Astrocyte of the cerebellum (primary cell): ENCODE measurements at regions not wholly inside any gene's neighbourhood (a gene's known extent, or its start where the extent isn't known, plus 50 kb on each side); places are given as distances from the start of the nearest gene placed in this dataset.

ENCODE experiments used
- DNase-seq: peaks from one replicate; pipeline ENCODE4 v3.0.0-alpha.2; 2011; ENCODE audit warnings: low read depth
- H3K4me3 ChIP-seq: 2 replicates; pipeline ENCODE4 v1.5.1; 2011; ENCODE audit warnings: mild to moderate bottlenecking, low read depth, low read length, moderate library complexity
- in situ Hi-C: cut with HindIII; loops from 2 replicates; pipeline ENCODE4 v1.10.0; 2017; ENCODE audit warnings: low sequenced_read_pairs
- TF ChIP-seq, protein P1 (sequence below): IDR thresholded peaks from 2 replicates; pipeline ENCODE4 v1.5.1; 2012; ENCODE audit warnings: low read length, low read depth, moderate library complexity, mild to moderate bottlenecking; ENCODE audit errors: missing control alignments

DNA sequence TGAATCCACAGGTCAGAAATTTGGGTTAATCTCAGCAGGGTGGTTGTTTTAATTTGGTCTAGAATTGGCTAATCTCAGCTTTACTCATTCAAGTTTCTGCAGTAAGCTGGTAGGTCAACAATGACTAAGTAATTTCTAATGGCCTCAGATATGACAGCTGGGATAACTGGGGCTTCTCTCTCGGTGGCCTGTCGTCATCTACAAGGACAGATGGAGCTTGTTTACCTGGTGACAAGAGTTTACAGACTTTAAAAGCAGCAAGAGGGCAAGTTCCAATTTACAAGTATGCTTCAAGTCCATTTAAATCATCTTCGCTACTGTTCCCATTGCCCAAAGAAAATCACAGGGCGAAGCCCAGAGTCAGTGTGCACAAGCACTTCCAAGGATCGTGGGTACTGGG is 453.9 kb downstream of the PDHA2 start:
- no peak overlapping the region for H3K4me3 ChIP-seq
- TF ChIP-seq, protein P1, sequence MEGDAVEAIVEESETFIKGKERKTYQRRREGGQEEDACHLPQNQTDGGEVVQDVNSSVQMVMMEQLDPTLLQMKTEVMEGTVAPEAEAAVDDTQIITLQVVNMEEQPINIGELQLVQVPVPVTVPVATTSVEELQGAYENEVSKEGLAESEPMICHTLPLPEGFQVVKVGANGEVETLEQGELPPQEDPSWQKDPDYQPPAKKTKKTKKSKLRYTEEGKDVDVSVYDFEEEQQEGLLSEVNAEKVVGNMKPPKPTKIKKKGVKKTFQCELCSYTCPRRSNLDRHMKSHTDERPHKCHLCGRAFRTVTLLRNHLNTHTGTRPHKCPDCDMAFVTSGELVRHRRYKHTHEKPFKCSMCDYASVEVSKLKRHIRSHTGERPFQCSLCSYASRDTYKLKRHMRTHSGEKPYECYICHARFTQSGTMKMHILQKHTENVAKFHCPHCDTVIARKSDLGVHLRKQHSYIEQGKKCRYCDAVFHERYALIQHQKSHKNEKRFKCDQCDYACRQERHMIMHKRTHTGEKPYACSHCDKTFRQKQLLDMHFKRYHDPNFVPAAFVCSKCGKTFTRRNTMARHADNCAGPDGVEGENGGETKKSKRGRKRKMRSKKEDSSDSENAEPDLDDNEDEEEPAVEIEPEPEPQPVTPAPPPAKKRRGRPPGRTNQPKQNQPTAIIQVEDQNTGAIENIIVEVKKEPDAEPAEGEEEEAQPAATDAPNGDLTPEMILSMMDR = no peak
- no peak for DNase-seq
- in situ Hi-C loops = no loop called here

DNA sequence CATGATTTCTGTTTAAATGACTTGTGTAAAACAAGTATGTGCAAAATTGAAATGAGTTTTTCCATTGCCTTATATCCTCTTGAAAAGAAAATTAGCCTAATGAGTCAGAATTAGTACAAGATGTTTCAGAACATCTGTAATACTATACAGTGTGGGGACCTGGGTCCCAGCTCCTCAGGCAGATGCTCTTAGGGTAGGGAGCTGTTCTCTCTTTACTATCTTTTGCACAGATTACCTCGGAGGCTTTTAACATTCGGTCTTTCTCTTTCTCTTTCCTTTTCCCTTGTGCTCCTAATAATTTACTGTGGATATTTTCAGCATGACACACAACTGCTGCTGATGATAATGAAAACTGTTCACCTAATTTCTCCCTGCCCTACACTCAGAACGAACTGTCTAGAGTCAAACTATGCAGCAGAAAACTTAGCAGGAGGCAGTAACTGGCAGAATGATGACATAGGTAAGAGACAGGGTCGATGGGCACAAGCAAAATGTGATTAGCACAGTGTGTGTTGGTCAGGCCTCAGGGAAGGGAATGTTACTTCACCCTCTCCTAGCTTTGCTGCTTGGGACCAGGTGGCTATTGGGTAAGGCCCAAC is 455.3 kb downstream of the PDHA2 start:
- DNase-seq = no peak
- H3K4me3 ChIP-seq = no peak overlapping the region
- TF ChIP-seq, protein P1 = no peak
- in situ Hi-C loops = no loop called here

GRCh38 chr4:96301715-96302114 is 461.8 kb downstream of the PDHA2 start:
- no peak overlapping the region for H3K4me3 ChIP-seq
- TF ChIP-seq, protein P1 = no peak
- DNase-seq = no peak
- in situ Hi-C loops = no loop called here

- in situ Hi-C loops = no loop called here
- no peak overlapping the region for H3K4me3 ChIP-seq
- TF ChIP-seq, protein P1 = no peak
- no peak for DNase-seq
These were observed 465.1 kb downstream of the PDHA2 start for GRCh38 chr4:96305030-96305429.

DNA sequence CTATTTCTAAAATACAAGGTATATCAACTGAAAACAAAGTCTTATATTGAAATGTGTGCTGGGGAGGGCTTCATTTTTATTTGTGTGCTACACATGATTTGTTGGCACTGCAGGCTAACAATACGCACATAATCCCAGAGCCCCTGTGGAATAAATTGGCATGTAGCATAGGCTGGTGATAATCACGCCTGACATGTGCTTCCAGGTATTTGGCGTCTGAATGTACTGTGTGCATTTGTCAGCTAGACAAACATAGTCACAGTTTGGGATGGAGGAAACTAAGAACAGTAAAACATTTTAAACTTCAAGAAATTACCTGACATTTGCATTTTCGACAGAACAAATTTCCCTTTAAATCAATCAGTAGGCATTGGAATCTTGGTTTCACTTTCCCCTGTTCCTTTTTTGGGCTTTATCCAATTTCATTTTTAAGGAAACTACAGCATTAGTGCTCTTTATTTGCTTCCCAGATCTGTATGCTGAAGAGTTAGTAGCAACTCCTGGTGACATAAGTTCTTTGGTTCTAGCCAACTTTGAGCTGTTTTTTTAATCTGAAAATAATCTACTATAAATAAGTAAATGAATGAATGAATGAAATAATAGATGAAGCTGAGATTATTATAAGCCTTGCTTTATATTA is 472.3 kb downstream of the PDHA2 start:
- DNase-seq = no peak
- peak overlapping the region; percentile 22 for H3K4me3 ChIP-seq
- in situ Hi-C loops = no loop called here
- TF ChIP-seq, protein P1 = no peak

GRCh38 chr4:96315815-96316214 is 475.9 kb downstream of the PDHA2 start:
- H3K4me3 ChIP-seq = no peak overlapping the region
- no peak for DNase-seq
- TF ChIP-seq, protein P1 = no peak
- in situ Hi-C loops = no loop called here
